GM12891 (cell line): ENCODE measurements at regions not wholly inside any gene's neighbourhood (a gene's known extent, or its start where the extent isn't known, plus 50 kb on each side); places are given as distances from the start of the nearest gene placed in this dataset.

Source experiments
- POLR2A ChIP-seq: IDR thresholded peaks from 2 replicates; pipeline ENCODE4 v1.6.1; 2011; ENCODE audit warnings: low read depth, low read length, control low read depth
- POLR2AphosphoS5 ChIP-seq: IDR thresholded peaks from 2 replicates; pipeline ENCODE4 v1.6.1; 2011; ENCODE audit warnings: low read depth, low read length, control low read depth
- TAF1 ChIP-seq: IDR thresholded peaks from 2 replicates; pipeline ENCODE4 v1.6.1; 2011; ENCODE audit warnings: low read depth, low read length, control low read depth

- no peak for TF ChIP-seq POLR2A
- no peak for TF ChIP-seq TAF1
- TF ChIP-seq POLR2AphosphoS5 = no peak
These were observed 88.8 kb upstream of the SEPTIN5 start for GRCh38 chr22:19625331-19626041.
